H9 (cell line): ENCODE measurements at regions not wholly inside any gene's neighbourhood (a gene's known extent, or its start where the extent isn't known, plus 50 kb on each side); places are given as distances from the start of the nearest gene placed in this dataset.

Experiments used
- DNase-seq: peaks from one replicate; pipeline ENCODE4 v3.0.0-alpha.2; 2017
- H2AFZ ChIP-seq: one replicate; pipeline ENCODE4 v1.6.1; 2013; ENCODE audit warnings: mild to moderate bottlenecking, low read length, control low read depth, moderate library complexity
- H2AK5ac ChIP-seq: 2 replicates; pipeline ENCODE4 v1.6.1; 2013; ENCODE audit warnings: low read length, control low read depth, mixed read lengths; ENCODE audit not compliant: insufficient read length
- H2BK120ac ChIP-seq: one replicate; pipeline ENCODE4 v1.6.1; 2013; ENCODE audit warnings: low read depth, mild to moderate bottlenecking, low read length, control low read depth, inconsistent platforms; ENCODE audit not compliant: poor library complexity, severe bottlenecking
- H2BK12ac ChIP-seq: 2 replicates; pipeline ENCODE4 v1.6.1; 2013; ENCODE audit warnings: low read length, control low read depth, mixed read lengths, low read depth; ENCODE audit not compliant: insufficient read length
- H2BK15ac ChIP-seq: 2 replicates; pipeline ENCODE4 v1.6.1; 2013; ENCODE audit warnings: low read depth, low read length, control low read depth
- H2BK20ac ChIP-seq: one replicate; pipeline ENCODE4 v1.6.1; 2013; ENCODE audit warnings: low read depth, mild to moderate bottlenecking, low read length, control low read depth, inconsistent platforms; ENCODE audit not compliant: poor library complexity, severe bottlenecking
- H2BK5ac ChIP-seq: 2 replicates; pipeline ENCODE4 v1.6.1; 2013; ENCODE audit warnings: low read length, control low read depth, mixed read lengths; ENCODE audit not compliant: insufficient read length
- H3K14ac ChIP-seq: 2 replicates; pipeline ENCODE4 v1.6.1; 2013; ENCODE audit warnings: low read length, control low read depth; ENCODE audit not compliant: insufficient read depth
- H3K18ac ChIP-seq: 2 replicates; pipeline ENCODE4 v1.6.1; 2013; ENCODE audit warnings: low read depth, mild to moderate bottlenecking, mixed read lengths, low read length, control low read depth; ENCODE audit not compliant: insufficient read length
- H3K23ac ChIP-seq: 2 replicates; pipeline ENCODE4 v1.6.1; 2013; ENCODE audit warnings: low read length, control low read depth, mixed read lengths, low read depth; ENCODE audit not compliant: insufficient read length
- H3K23me2 ChIP-seq: 2 replicates; pipeline ENCODE4 v1.6.1; 2013; ENCODE audit warnings: low read depth, mild to moderate bottlenecking, mixed read lengths, low read length, control low read depth; ENCODE audit not compliant: insufficient read length, poor library complexity, severe bottlenecking
- H3K27ac ChIP-seq: 2 replicates; pipeline ENCODE4 v1.5.1; 2013; ENCODE audit warnings: low read length, control low read depth, mixed read lengths, low read depth; ENCODE audit not compliant: insufficient read length
- H3K27me3 ChIP-seq: 2 replicates; pipeline ENCODE4 v1.6.1; 2013; ENCODE audit warnings: low read length, control low read depth, inconsistent platforms; ENCODE audit not compliant: insufficient read depth
- H3K4ac ChIP-seq: 2 replicates; pipeline ENCODE4 v1.6.1; 2013; ENCODE audit warnings: low read depth, mild to moderate bottlenecking, control low read depth, inconsistent platforms, low read length, moderate library complexity
- H3K4me1 ChIP-seq: 2 replicates; pipeline ENCODE4 v1.6.1; 2013; ENCODE audit warnings: low read length, control low read depth, inconsistent platforms; ENCODE audit not compliant: insufficient read depth
- H3K4me2 ChIP-seq: 2 replicates; pipeline ENCODE4 v1.6.1; 2013; ENCODE audit warnings: low read length, control low read depth, mixed read lengths; ENCODE audit not compliant: insufficient read length, insufficient read depth
- H3K56ac ChIP-seq: 2 replicates; pipeline ENCODE4 v1.6.1; 2013; ENCODE audit warnings: low read depth, mild to moderate bottlenecking, mixed read lengths, low read length, control low read depth; ENCODE audit not compliant: insufficient read length
- H3K79me1 ChIP-seq: 2 replicates; pipeline ENCODE4 v1.6.1; 2013; ENCODE audit warnings: low read depth, mild to moderate bottlenecking, moderate library complexity, low read length, control low read depth, inconsistent platforms; ENCODE audit not compliant: insufficient read depth, poor library complexity, severe bottlenecking
- H3K79me2 ChIP-seq: 2 replicates; pipeline ENCODE4 v1.6.1; 2013; ENCODE audit warnings: low read length, control low read depth, inconsistent platforms; ENCODE audit not compliant: insufficient read depth
- H3K9ac ChIP-seq: 2 replicates; pipeline ENCODE4 v1.6.1; 2013; ENCODE audit warnings: low read length, control low read depth, mixed read lengths; ENCODE audit not compliant: insufficient read length; ENCODE audit errors: extremely low read depth
- H3K9me3 ChIP-seq: one replicate; pipeline ENCODE4 v1.6.1; 2013; ENCODE audit warnings: low read depth, low read length, inconsistent platforms; ENCODE audit not compliant: control insufficient read depth
- H3T11ph ChIP-seq: one replicate; pipeline ENCODE4 v1.6.1; 2013; ENCODE audit warnings: mild to moderate bottlenecking, low read length, control low read depth, inconsistent platforms
- H4K20me1 ChIP-seq: one replicate; pipeline ENCODE4 v1.6.1; 2013; ENCODE audit not compliant: control insufficient read depth, insufficient read length, insufficient read depth
- H4K5ac ChIP-seq: 2 replicates; pipeline ENCODE4 v1.6.1; 2013; ENCODE audit warnings: low read depth, mild to moderate bottlenecking, mixed read lengths, low read length, control low read depth; ENCODE audit not compliant: insufficient read length
- H4K8ac ChIP-seq: replicated peaks from 2 replicates; pipeline ENCODE4 v1.6.1; 2013; ENCODE audit warnings: low read length, control low read depth, mixed read lengths, low read depth; ENCODE audit not compliant: insufficient read length
- H4K91ac ChIP-seq: 2 replicates; pipeline ENCODE4 v1.6.1; 2013; ENCODE audit warnings: low read depth, mild to moderate bottlenecking, moderate library complexity, mixed read lengths, low read length, control low read depth; ENCODE audit not compliant: insufficient read length
- H3K27ac Mint-ChIP-seq, 3 experiments: 2 replicates in 2 of 3; 3 replicates in 1 of 3; pipeline ENCODE4 v1.8.0; 2020 to 2021; ENCODE audit warnings: mixed read lengths in 3 of 3, mild to moderate bottlenecking in 1 of 3, moderate library complexity in 1 of 3
- H3K27me3 Mint-ChIP-seq: 2 replicates; pipeline ENCODE4 v1.8.0; 2021; ENCODE audit warnings: low read depth, mild to moderate bottlenecking, moderate library complexity, mixed read lengths
- H3K36me3 Mint-ChIP-seq, 3 experiments: 2 replicates in 2 of 3; 3 replicates in 1 of 3; pipeline ENCODE4 v1.8.0; 2020 to 2021; ENCODE audit warnings: low read depth in 3 of 3, mixed read lengths in 3 of 3; ENCODE audit not compliant: insufficient read depth in 1 of 3
- H3K4me1 Mint-ChIP-seq, 2 experiments: 2 replicates each; pipeline ENCODE4 v1.8.0; 2020; ENCODE audit warnings: mixed read lengths in 2 of 2
- H3K4me3 Mint-ChIP-seq, 2 experiments: 2 replicates in 1 of 2; 3 replicates in 1 of 2; pipeline ENCODE4 v1.8.0; 2020 to 2021; ENCODE audit warnings: mild to moderate bottlenecking in 2 of 2, mixed read lengths in 2 of 2, moderate library complexity in 1 of 2
- H3K9me3 Mint-ChIP-seq, 2 experiments: 2 replicates in 1 of 2; 3 replicates in 1 of 2; pipeline ENCODE4 v1.8.0; 2020; ENCODE audit warnings: mild to moderate bottlenecking in 2 of 2, mixed read lengths in 2 of 2, moderate library complexity in 1 of 2
- WGBS: extraction: QIAGEN DNeasy Blood & Tissue Kit; methylation state at CpG from one replicate; pipeline ENCODE4 v1.1.7; 2013; ENCODE audit warnings: missing lambda C conversion rate, low lambda C conversion rate, mixed read lengths; ENCODE audit not compliant: insufficient read length; ENCODE audit errors: extremely low coverage; 5-methylcytosine and 5-hydroxymethylcytosine counted together
- TF ChIP-seq, protein P1 (sequence below): fragments of 200-600 bp; sonication (generic); conservative IDR thresholded peaks from 3 replicates; pipeline ENCODE4 v1.8.0; 2021; ENCODE audit warnings: antibody characterized with exemption, mild to moderate bottlenecking

DNA sequence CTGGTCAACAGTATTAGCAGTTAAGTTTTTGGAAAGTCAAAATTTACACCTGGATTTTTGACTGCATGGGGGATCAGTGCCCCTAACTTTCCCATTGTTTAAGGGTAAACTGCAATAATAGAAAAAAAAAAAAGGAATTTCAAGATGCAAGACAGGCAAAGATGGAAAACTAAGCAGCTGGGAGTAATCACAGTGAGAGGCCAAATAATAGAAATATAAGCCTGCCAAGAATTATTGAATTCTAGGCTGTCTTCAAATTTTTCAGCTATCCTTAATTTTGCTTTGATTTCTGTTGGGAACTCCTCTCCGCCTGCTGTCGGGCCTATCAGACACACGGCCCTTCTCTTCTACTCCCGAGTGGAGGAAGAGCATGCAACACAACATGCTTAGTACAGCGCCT lies 215.5 kb upstream of the LMCD1 start:
- Histone ChIP-seq H3K4me1 (peaks cover 3% of the 10 kb centered on the region; the same call in 1 of the 2 replicates), H3K79me2 (no peaks in the 10 kb centered on the region), H3K9me3 (no peaks in the 10 kb centered on the region), H3K4me2 (no peak overlapping the region), H3K23ac (no peak overlapping the region), H4K20me1 (no peaks in the 10 kb centered on the region), H3K27ac (no peak overlapping the region), H2BK15ac (no peak overlapping the region), H2AK5ac (no peak overlapping the region), H3K23me2 (no peaks in the 10 kb centered on the region), H3K56ac (no peak overlapping the region), H4K5ac (no peak overlapping the region), H2AFZ (no peak overlapping the region), H2BK5ac (no peak overlapping the region), H4K8ac (no peak overlapping the region), H3K4ac (no peak overlapping the region), H2BK12ac (no peak overlapping the region), H2BK120ac (no peak overlapping the region), H3K14ac (no peak overlapping the region), H3T11ph (no peak overlapping the region), H3K9ac (no peak overlapping the region), H4K91ac (no peak overlapping the region), H3K27me3 (no peaks in the 10 kb centered on the region), H3K79me1 (no peaks in the 10 kb centered on the region), H2BK20ac (no peak overlapping the region), H3K18ac (no peak overlapping the region)
- TF ChIP-seq, protein P1, sequence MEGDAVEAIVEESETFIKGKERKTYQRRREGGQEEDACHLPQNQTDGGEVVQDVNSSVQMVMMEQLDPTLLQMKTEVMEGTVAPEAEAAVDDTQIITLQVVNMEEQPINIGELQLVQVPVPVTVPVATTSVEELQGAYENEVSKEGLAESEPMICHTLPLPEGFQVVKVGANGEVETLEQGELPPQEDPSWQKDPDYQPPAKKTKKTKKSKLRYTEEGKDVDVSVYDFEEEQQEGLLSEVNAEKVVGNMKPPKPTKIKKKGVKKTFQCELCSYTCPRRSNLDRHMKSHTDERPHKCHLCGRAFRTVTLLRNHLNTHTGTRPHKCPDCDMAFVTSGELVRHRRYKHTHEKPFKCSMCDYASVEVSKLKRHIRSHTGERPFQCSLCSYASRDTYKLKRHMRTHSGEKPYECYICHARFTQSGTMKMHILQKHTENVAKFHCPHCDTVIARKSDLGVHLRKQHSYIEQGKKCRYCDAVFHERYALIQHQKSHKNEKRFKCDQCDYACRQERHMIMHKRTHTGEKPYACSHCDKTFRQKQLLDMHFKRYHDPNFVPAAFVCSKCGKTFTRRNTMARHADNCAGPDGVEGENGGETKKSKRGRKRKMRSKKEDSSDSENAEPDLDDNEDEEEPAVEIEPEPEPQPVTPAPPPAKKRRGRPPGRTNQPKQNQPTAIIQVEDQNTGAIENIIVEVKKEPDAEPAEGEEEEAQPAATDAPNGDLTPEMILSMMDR, result no peak
- DNase-seq, result no peak
- no peaks in the 10 kb centered on the region for H3K27me3 Mint-ChIP-seq
- no peak overlapping the region for H3K27ac Mint-ChIP-seq
- H3K9me3 Mint-ChIP-seq, result peaks cover 0 to 2% of the 10 kb centered on the region in 2 experiments; a peak in 1 of 5 replicates
- no peak overlapping the region for H3K4me3 Mint-ChIP-seq
- WGBS, result no CpG with 5 or more reads among the region's 5 CpGs
- peaks cover 9 to 10% of the 10 kb centered on the region in 2 experiments for H3K4me1 Mint-ChIP-seq
- H3K36me3 Mint-ChIP-seq, result no peaks in the 10 kb centered on the region
